OCI-LY7 (cell line): ENCODE measurements at regions not wholly inside any gene's neighbourhood (a gene's known extent, or its start where the extent isn't known, plus 50 kb on each side); places are given as distances from the start of the nearest gene placed in this dataset.

Experiments used
- BruUV-seq: library from RNA; stranded (reverse); fragments of 400-500 nt; replicated peaks from 2 replicates; lab custom pipeline; 2021; lab: Mats Ljungman, UMichigan
- CTCF ChIA-PET: fragments of 300-600 bp; sonication (Branson Sonifier 250); formaldehyde crosslinking; loops from one replicate; lab custom pipeline; 2022; ENCODE audit warnings: antibody characterized with exemption; ENCODE audit not compliant: unreplicated experiment; lab: Charles Lee
- POLR2A ChIA-PET: fragments of 300-600 bp; sonication (Branson Sonifier 250); formaldehyde crosslinking; loops from one replicate; lab custom pipeline; 2022; ENCODE audit warnings: antibody characterized with exemption; lab: Charles Lee
- DNase-seq: peaks from one replicate; pipeline ENCODE4 v3.0.0-alpha.2; 2015; ENCODE audit warnings: low spot score
- H2AFZ ChIP-seq: fragments of 200-600 bp; sonication (generic), shearing (Covaris generic); 2 replicates; pipeline ENCODE4 v1.6.1; 2014; ENCODE audit warnings: mild to moderate bottlenecking, antibody characterized with exemption, low read length, moderate library complexity
- H3K27ac ChIP-seq: fragments of 200-600 bp; sonication (generic); 2 replicates; pipeline ENCODE4 v1.5.1; 2014; ENCODE audit warnings: mixed run types, low read depth, mild to moderate bottlenecking, moderate library complexity, low read length, inconsistent platforms; ENCODE audit not compliant: poor library complexity, severe bottlenecking
- H3K36me3 ChIP-seq: fragments of 200-600 bp; sonication (generic); 2 replicates; pipeline ENCODE4 v1.6.1; 2014; ENCODE audit warnings: mild to moderate bottlenecking, antibody characterized with exemption, low read length, moderate library complexity, mixed read lengths; ENCODE audit not compliant: insufficient read depth
- H3K4me1 ChIP-seq: fragments of 200-600 bp; sonication (generic); 2 replicates; pipeline ENCODE4 v1.5.1; 2014; ENCODE audit warnings: mild to moderate bottlenecking, low read length; ENCODE audit not compliant: insufficient read depth, poor library complexity, severe bottlenecking
- H3K4me2 ChIP-seq: fragments of 200-600 bp; sonication (generic); 2 replicates; pipeline ENCODE4 v1.6.1; 2014; ENCODE audit warnings: mild to moderate bottlenecking, low read length
- H3K4me3 ChIP-seq: fragments of 200-600 bp; sonication (generic); 2 replicates; pipeline ENCODE4 v1.5.1; 2014; ENCODE audit warnings: mild to moderate bottlenecking, low read depth, low read length; ENCODE audit not compliant: poor library complexity, severe bottlenecking
- H3K79me2 ChIP-seq: fragments of 200-600 bp; sonication (generic); 2 replicates; pipeline ENCODE4 v1.6.1; 2016; ENCODE audit warnings: low read depth, mild to moderate bottlenecking, low read length, moderate library complexity, mixed read lengths; ENCODE audit not compliant: insufficient read depth
- H3K9me2 ChIP-seq: fragments of 200-600 bp; sonication (generic); 2 replicates; pipeline ENCODE4 v1.6.1; 2016; ENCODE audit warnings: mild to moderate bottlenecking, low read length, mixed read lengths; ENCODE audit not compliant: insufficient read depth
- H3K9me3 ChIP-seq: fragments of 200-600 bp; sonication (generic); 2 replicates; pipeline ENCODE4 v1.6.1; 2014; ENCODE audit warnings: mild to moderate bottlenecking, mixed run types, low read length, mixed read lengths
- H4K20me1 ChIP-seq: fragments of 200-600 bp; sonication (generic); 2 replicates; pipeline ENCODE4 v1.6.1; 2014; ENCODE audit warnings: mild to moderate bottlenecking, antibody characterized with exemption, low read length, moderate library complexity, mixed read lengths; ENCODE audit not compliant: insufficient read depth
- EZH2phosphoT487 ChIP-seq: fragments of 200-600 bp; sonication (generic); IDR thresholded peaks from 2 replicates; pipeline ENCODE4 v1.6.1; 2018; ENCODE audit warnings: low read depth, borderline replicate concordance, mild to moderate bottlenecking, mixed run types, antibody characterized with exemption, low read length, moderate library complexity, mixed read lengths
- intact Hi-C: fragments of 100-400 bp; cut with micrococcal nuclease; formaldehyde crosslinking; loops from one replicate; pipeline ENCODE4 v1.10.0; 2022; ENCODE audit not compliant: unreplicated experiment
- TF ChIP-seq, protein P1 (sequence below): fragments of 200-600 bp; sonication (generic); conservative IDR thresholded peaks from 2 replicates; pipeline ENCODE4 v1.5.1; 2014; ENCODE audit warnings: mild to moderate bottlenecking, antibody characterized with exemption, low read length, moderate library complexity, mixed read lengths

- no TSS peak for BruUV-seq
- DNase-seq: no peak
- Histone ChIP-seq H3K79me2 (no peaks in the 10 kb centered on the region), H3K27ac (no peak overlapping the region), H3K36me3 (no peaks in the 10 kb centered on the region), H3K4me2 (no peak overlapping the region), H3K4me1 (no peaks in the 10 kb centered on the region), H3K4me3 (no peak overlapping the region), H2AFZ (no peak overlapping the region), H4K20me1 (no peaks in the 10 kb centered on the region), H3K9me2 (no peaks in the 10 kb centered on the region), H3K9me3 (no peaks in the 10 kb centered on the region)
- no peak for TF ChIP-seq EZH2phosphoT487
- TF ChIP-seq, protein P1, sequence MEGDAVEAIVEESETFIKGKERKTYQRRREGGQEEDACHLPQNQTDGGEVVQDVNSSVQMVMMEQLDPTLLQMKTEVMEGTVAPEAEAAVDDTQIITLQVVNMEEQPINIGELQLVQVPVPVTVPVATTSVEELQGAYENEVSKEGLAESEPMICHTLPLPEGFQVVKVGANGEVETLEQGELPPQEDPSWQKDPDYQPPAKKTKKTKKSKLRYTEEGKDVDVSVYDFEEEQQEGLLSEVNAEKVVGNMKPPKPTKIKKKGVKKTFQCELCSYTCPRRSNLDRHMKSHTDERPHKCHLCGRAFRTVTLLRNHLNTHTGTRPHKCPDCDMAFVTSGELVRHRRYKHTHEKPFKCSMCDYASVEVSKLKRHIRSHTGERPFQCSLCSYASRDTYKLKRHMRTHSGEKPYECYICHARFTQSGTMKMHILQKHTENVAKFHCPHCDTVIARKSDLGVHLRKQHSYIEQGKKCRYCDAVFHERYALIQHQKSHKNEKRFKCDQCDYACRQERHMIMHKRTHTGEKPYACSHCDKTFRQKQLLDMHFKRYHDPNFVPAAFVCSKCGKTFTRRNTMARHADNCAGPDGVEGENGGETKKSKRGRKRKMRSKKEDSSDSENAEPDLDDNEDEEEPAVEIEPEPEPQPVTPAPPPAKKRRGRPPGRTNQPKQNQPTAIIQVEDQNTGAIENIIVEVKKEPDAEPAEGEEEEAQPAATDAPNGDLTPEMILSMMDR: no peak
- POLR2A ChIA-PET: interaction anchor here (0.5 to 0.6 kb wide), 2 partner anchors 29 to 1028 kb away, joined by 3 read pairs; no protein-coding TSS in a partner anchor
- intact Hi-C loops: no loop called here
- CTCF ChIA-PET: no interaction called here
These were observed 157.4 kb upstream of the NPHP3 start for GRCh38 chr3:132879656-132880055.

DNA sequence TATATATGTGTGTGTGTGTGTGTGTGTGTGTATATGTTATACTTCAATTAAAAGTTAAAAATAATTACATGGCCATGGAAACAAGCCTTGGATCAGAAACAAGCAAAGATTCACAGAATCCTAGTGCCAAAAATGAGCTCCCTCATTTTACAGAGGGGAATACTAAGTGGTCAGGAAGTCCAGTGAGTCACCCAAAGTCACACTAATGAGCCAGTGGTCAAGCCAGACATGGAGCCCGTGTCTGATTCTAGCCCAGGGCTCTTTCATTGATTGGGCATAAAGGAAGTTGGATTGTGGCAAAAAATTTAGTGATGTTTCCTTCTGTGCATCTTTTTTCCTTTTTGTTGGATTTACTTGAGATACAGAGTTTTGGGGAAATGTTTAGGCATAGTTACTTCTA is 152.5 kb upstream of the NPHP3 start:
- no peaks in the 10 kb centered on the region for H3K36me3 ChIP-seq
- no peaks in the 10 kb centered on the region for H3K9me2 ChIP-seq
- H3K27ac ChIP-seq: no peak overlapping the region
- no peak overlapping the region for H2AFZ ChIP-seq
- no peaks in the 10 kb centered on the region for H3K4me1 ChIP-seq
- DNase-seq: no peak
- ChIA-PET CTCF (no interaction called here), POLR2A (no interaction called here)
- intact Hi-C loops: no loop called here
- TF ChIP-seq EZH2phosphoT487: no peak
- TF ChIP-seq, protein P1: no peak
- no TSS peak for BruUV-seq
- no peaks in the 10 kb centered on the region for H3K79me2 ChIP-seq
- H3K4me2 ChIP-seq: no peak overlapping the region
- H3K4me3 ChIP-seq: no peak overlapping the region
- H4K20me1 ChIP-seq: no peaks in the 10 kb centered on the region
- H3K9me3 ChIP-seq: no peaks in the 10 kb centered on the region

GRCh38 chr3:132872711-132873110 is 150.5 kb upstream of the NPHP3 start:
- BruUV-seq: no TSS peak
- H3K4me2 ChIP-seq: no peak overlapping the region
- no peak overlapping the region for H2AFZ ChIP-seq
- no peaks in the 10 kb centered on the region for H3K79me2 ChIP-seq
- H3K4me1 ChIP-seq: no peaks in the 10 kb centered on the region
- no peaks in the 10 kb centered on the region for H4K20me1 ChIP-seq
- no peaks in the 10 kb centered on the region for H3K9me3 ChIP-seq
- CTCF ChIA-PET: no interaction called here
- no peak overlapping the region for H3K4me3 ChIP-seq
- DNase-seq: no peak
- no peaks in the 10 kb centered on the region for H3K9me2 ChIP-seq
- intact Hi-C loops: no loop called here
- H3K27ac ChIP-seq: no peak overlapping the region
- TF ChIP-seq EZH2phosphoT487: no peak
- TF ChIP-seq, protein P1: no peak
- POLR2A ChIA-PET: no interaction called here
- no peaks in the 10 kb centered on the region for H3K36me3 ChIP-seq
